ENCODE measurements at regions not wholly inside any gene's neighbourhood (a gene's known extent, or its start where the extent isn't known, plus 50 kb on each side); places are given as distances from the start of the nearest gene placed in this dataset.

- TF ChIP-seq CTCF (conservative IDR thresholded peaks at IDR 0.05; ENCODE audit: control insufficient read depth, insufficient read depth, low read depth, low read length), result no peak
Observed at GRCh38 chr2:123093199-123093598, 931.9 kb upstream of the CNTNAP5 start.

GRCh38 chr2:123095219-123095835, 929.8 kb upstream of the CNTNAP5 start:
- no peak for TF ChIP-seq CTCF (conservative IDR thresholded peaks at IDR 0.05; ENCODE audit: control insufficient read depth, insufficient read depth, low read depth, low read length)
- DNase-seq (ENCODE audit: low read depth), result no peak
- H3K4me3 ChIP-seq (ENCODE audit: control insufficient read depth, low read depth, low read length), result no peak overlapping the region

More at GRCh38 chr2:123093199-123093598, 931.9 kb upstream of the CNTNAP5 start:
- no peak for DNase-seq (ENCODE audit: low read depth)
- no peak overlapping the region for H3K4me3 ChIP-seq (ENCODE audit: control insufficient read depth, low read depth, low read length)

- no peak overlapping the region for H3K4me3 ChIP-seq (ENCODE audit: control insufficient read depth, low read depth, low read length)
- TF ChIP-seq CTCF (conservative IDR thresholded peaks at IDR 0.05; ENCODE audit: control insufficient read depth, insufficient read depth, low read depth, low read length), result no peak
- DNase-seq (ENCODE audit: low read depth), result no peak
Observed at GRCh38 chr2:123098619-123099018, 926.5 kb upstream of the CNTNAP5 start.

GRCh38 chr2:123101434-123101833, 923.7 kb upstream of the CNTNAP5 start:
- TF ChIP-seq CTCF (conservative IDR thresholded peaks at IDR 0.05; ENCODE audit: control insufficient read depth, insufficient read depth, low read depth, low read length), result no peak
- DNase-seq (ENCODE audit: low read depth), result no peak
- H3K4me3 ChIP-seq (ENCODE audit: control insufficient read depth, low read depth, low read length), result no peak overlapping the region

- no peak for DNase-seq (ENCODE audit: low read depth)
- no peak for TF ChIP-seq CTCF (conservative IDR thresholded peaks at IDR 0.05; ENCODE audit: control insufficient read depth, insufficient read depth, low read depth, low read length)
- no peak overlapping the region for H3K4me3 ChIP-seq (ENCODE audit: control insufficient read depth, low read depth, low read length)
Observed at GRCh38 chr2:123103902-123104301, 921.2 kb upstream of the CNTNAP5 start.

- no peak for DNase-seq (ENCODE audit: low read depth)
- no peak for TF ChIP-seq CTCF (conservative IDR thresholded peaks at IDR 0.05; ENCODE audit: control insufficient read depth, insufficient read depth, low read depth, low read length)
- H3K4me3 ChIP-seq (ENCODE audit: control insufficient read depth, low read depth, low read length), result no peak overlapping the region
Observed at GRCh38 chr2:123116595-123116994, 908.5 kb upstream of the CNTNAP5 start.

- no peak overlapping the region for H3K4me3 ChIP-seq (ENCODE audit: control insufficient read depth, low read depth, low read length)
- DNase-seq (ENCODE audit: low read depth), result no peak
- TF ChIP-seq CTCF (conservative IDR thresholded peaks at IDR 0.05; ENCODE audit: control insufficient read depth, insufficient read depth, low read depth, low read length), result no peak
Observed at GRCh38 chr2:123127236-123127635, 897.9 kb upstream of the CNTNAP5 start.

All from fibroblast of mammary gland (primary cell).